ENCODE measurements at regions not wholly inside any gene's neighbourhood (a gene's known extent, or its start where the extent isn't known, plus 50 kb on each side); places are given as distances from the start of the nearest gene placed in this dataset.

DNA sequence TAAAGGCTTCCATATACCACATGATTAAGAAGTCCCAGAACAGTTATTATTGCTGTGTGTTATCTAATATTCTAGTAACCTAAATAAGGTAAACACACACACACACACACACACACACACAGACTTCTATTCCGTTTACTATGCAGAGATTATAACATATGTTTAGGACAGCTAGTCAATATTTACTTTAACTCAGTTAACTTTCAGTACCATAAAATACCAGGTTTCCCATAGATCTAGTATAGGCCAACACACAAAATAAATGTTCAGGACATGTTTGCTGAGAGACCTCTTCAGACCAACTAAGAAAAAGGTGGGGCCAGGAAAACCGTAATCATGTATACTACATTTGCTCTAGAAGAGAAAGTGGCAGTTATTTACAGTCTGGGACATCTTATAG is 365.5 kb downstream of the KLHL13 start:
- TF ChIP-seq, protein P1, sequence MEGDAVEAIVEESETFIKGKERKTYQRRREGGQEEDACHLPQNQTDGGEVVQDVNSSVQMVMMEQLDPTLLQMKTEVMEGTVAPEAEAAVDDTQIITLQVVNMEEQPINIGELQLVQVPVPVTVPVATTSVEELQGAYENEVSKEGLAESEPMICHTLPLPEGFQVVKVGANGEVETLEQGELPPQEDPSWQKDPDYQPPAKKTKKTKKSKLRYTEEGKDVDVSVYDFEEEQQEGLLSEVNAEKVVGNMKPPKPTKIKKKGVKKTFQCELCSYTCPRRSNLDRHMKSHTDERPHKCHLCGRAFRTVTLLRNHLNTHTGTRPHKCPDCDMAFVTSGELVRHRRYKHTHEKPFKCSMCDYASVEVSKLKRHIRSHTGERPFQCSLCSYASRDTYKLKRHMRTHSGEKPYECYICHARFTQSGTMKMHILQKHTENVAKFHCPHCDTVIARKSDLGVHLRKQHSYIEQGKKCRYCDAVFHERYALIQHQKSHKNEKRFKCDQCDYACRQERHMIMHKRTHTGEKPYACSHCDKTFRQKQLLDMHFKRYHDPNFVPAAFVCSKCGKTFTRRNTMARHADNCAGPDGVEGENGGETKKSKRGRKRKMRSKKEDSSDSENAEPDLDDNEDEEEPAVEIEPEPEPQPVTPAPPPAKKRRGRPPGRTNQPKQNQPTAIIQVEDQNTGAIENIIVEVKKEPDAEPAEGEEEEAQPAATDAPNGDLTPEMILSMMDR (IDR thresholded peaks at IDR 0.05): no peak
- TF ChIP-seq POLR2AphosphoS5 (IDR thresholded peaks at IDR 0.05; ENCODE audit: insufficient read depth in 1 of 2, low read depth in 1 of 2) (no peak), POLR2A (IDR thresholded peaks at IDR 0.05) (no peak)

All from vagina (tissue), 2 donors.